GM20000 (cell line): ENCODE measurements at regions not wholly inside any gene's neighbourhood (a gene's known extent, or its start where the extent isn't known, plus 50 kb on each side); places are given as distances from the start of the nearest gene placed in this dataset.
"Not testable (repeated sequence)": the region's sequence is repeated elsewhere in the genome, so short reads cannot be mapped to it uniquely, and the experiment has no call there.

Experiments used
- DNase-seq: peaks from one replicate; pipeline ENCODE4 v3.0.0; 2012; ENCODE audit warnings: low spot score
- TF ChIP-seq, protein P1 (sequence below): IDR thresholded peaks from 2 replicates; pipeline ENCODE4 v1.5.1; 2012; ENCODE audit warnings: mild to moderate bottlenecking, control low read depth; ENCODE audit errors: extremely low read depth, missing control alignments

DNA sequence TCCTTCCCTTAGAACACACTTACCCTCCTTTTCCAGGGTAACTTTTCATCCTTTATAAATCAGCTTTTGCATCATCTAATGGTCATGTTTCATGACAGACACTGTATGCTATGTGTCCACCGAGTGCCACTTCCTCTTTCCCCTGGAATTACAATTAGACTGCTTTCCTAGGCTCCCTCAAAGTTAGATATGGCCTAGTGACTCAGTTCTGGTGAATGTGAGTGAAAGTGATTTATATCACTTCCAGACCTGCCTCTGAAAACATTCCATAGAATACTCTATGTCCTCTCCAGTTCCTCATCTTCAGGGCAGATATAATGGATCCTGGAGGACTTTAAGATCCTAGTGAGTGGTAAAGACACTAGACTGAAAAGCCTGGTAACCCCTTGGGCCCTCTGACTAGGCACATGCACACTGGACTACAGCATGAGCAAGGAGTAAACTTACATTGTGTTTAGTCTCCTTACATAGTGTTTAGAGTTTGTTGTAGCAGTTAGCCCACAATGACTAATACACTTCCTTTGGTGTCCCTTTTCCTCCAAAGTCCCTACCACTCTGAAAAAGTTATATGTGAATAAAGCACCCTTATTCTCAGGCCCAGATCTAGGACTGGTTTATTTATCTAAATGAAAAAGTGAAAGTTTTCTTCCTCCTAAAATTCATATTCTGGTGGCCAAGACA lies 59.3 kb downstream of the GPR88 start:
- DNase-seq: no peak
- TF ChIP-seq, protein P1, sequence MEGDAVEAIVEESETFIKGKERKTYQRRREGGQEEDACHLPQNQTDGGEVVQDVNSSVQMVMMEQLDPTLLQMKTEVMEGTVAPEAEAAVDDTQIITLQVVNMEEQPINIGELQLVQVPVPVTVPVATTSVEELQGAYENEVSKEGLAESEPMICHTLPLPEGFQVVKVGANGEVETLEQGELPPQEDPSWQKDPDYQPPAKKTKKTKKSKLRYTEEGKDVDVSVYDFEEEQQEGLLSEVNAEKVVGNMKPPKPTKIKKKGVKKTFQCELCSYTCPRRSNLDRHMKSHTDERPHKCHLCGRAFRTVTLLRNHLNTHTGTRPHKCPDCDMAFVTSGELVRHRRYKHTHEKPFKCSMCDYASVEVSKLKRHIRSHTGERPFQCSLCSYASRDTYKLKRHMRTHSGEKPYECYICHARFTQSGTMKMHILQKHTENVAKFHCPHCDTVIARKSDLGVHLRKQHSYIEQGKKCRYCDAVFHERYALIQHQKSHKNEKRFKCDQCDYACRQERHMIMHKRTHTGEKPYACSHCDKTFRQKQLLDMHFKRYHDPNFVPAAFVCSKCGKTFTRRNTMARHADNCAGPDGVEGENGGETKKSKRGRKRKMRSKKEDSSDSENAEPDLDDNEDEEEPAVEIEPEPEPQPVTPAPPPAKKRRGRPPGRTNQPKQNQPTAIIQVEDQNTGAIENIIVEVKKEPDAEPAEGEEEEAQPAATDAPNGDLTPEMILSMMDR: no peak

DNA sequence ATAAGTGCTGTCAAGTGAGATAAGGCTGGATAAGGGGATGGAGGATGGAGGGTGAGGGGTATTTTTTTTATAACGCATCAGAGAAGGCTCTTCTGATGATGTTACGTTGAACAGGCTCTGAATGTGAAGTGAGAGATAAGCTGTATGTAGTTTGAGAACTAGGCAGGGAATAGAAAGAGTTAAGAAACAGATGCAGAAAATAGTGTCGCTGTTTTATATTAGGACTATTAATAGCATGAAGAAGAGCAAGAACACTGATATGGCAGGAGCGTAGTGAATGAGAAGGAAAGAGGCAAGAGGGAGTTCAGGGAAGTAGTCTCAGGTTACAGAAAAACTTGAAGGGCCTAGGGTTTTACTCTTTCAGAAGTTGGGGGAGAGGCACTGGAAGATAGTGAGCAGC lies 59.8 kb downstream of the GPR88 start:
- TF ChIP-seq, protein P1: no peak
- DNase-seq: no peak

DNA sequence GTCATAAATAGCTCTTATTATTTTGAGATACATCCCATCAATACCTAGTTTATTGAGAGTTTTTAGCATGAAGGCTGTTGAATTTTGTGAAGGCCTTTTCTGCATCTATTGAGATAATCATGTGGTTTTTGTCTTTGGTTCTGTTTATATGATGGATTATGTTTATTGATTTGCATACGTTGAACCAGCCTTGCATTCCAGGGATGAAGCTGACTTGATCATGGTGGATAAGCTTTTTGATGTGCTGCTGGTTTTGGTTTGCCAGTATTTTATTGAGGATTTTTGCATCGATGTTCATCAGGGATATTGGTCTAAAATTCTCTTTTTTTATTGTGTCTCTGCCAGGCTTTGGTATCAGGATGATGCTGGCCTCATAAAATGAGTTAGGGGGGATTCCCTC lies 62.4 kb downstream of the GPR88 start:
- not testable (repeated sequence) for DNase-seq

DNA sequence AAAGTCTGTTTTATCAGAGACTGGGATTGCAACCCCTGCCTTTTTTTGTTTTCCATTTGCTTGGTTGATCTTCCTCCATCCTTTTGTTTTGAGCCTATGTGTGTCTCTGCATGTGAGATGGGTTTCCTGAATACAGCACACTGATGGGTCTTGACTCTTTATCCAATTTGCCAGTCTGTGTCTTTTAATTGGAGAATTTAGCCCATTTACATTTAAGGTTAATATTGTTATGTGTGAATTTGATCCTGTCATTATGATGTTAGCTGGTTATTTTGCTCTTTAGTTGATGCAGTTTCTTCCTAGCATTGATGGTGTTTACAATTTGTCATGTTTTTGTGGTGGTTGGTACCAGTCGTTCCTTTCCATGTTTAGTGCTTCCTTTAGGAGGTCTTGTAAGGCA lies 64.1 kb downstream of the GPR88 start:
- DNase-seq: not testable (repeated sequence)

DNA sequence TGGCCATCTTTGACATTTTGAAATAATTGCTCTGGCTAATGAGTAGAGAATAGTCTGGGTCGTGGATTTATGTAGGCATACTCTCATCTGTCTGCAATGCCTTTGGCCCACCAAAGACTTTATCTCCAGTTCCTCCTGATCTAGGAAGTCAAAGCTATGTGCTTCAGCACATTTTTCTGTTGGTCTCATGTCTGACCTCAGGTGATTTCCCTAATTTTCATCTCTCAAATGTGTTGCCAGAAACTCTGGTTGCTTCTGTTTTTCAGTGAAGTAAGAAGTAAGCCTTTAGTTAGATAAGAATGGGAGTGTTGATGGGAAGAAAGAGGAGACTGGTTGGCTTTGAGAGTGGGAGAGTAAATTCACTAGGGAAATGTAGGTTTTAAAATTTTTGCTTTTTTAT lies 66.4 kb downstream of the GPR88 start:
- TF ChIP-seq, protein P1: no peak
- DNase-seq: no peak

DNA sequence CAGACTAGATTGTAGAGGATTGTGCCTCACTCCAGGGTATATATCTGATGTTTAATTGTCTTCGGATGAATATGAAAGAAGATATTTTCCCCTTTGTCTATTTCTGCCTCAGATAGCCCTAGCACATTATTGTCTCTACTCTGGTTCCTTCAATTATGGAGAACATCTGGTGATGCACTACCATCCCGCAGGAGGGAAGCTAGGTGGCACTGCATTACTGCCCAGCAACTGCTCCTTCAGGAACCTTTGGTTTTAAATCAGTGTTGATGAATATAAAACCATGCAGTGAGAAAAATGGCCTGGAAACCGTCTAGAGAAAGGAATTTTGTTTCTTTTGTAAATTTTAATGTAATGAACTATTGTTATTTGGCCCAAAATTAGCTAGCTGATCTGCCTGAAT lies 68.5 kb downstream of the GPR88 start:
- TF ChIP-seq, protein P1: peak; percentile 25
- no peak for DNase-seq

DNA sequence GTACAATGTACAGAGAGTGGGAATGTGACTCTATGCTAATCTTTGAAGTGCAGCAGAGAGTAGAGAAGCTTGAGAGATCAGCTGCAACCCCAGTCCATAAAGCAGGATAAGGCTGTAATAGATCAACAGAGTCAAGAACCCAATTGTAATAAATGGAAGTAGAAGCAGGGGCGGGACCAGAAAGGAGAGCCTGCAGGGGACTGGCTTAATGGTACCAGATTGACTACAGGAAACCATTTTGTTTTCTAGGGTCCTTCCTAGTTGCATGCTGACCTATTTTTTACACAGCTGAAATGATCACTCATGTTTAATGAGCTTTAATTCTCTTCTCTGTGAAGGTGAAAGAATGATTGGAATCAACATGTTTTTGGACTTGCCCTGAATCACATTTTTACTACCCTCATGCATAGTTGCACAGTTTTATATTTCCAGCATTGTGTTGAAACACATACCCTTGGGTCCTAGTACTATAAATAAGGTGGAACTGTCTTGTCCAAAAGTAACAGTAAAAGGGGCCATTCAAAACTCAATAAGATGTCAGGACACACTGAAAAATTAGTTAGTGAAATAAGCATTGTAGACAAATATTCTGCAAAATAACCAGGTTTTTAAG lies 69.8 kb downstream of the GPR88 start:
- no peak for DNase-seq
- TF ChIP-seq, protein P1: no peak

DNA sequence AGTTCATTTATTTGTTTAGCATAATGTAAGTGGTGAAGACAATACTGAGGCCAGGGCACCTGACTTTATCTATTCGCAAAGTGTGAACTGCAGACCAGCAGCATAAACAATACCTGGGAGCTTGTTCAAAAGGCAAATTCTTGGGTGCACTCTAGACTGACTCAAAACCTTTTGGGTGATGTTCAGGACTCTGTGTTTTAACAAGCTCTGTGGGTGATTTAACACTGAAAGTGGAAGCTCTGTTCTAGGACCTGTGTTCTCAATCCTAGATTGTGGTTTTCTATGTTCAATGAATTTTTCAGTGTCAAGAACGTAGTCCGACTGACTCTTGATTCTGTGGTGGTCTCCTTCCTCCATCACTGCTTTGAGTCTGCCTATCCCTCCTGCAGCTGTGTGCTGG lies 71.9 kb downstream of the GPR88 start:
- TF ChIP-seq, protein P1: no peak
- DNase-seq: no peak
